GM12864 (cell line): ENCODE measurements at regions not wholly inside any gene's neighbourhood (a gene's known extent, or its start where the extent isn't known, plus 50 kb on each side); places are given as distances from the start of the nearest gene placed in this dataset.
"Not testable (repeated sequence)": the region's sequence is repeated elsewhere in the genome, so short reads cannot be mapped to it uniquely, and the experiment has no call there.

ENCODE experiments used
- DNase-seq: peaks from one replicate; pipeline ENCODE4 v3.0.0-alpha.2; 2011; ENCODE audit warnings: low read depth
- H3K4me3 ChIP-seq: 2 replicates; pipeline ENCODE4 v1.5.1; 2011; ENCODE audit warnings: mild to moderate bottlenecking, low read depth, low read length, control low read depth
- TF ChIP-seq, protein P1 (sequence below): IDR thresholded peaks from 2 replicates; pipeline ENCODE4 v1.5.1; 2011; ENCODE audit warnings: low read depth, mild to moderate bottlenecking, moderate library complexity, low read length, control low read depth, inconsistent platforms; ENCODE audit errors: missing control alignments

DNA sequence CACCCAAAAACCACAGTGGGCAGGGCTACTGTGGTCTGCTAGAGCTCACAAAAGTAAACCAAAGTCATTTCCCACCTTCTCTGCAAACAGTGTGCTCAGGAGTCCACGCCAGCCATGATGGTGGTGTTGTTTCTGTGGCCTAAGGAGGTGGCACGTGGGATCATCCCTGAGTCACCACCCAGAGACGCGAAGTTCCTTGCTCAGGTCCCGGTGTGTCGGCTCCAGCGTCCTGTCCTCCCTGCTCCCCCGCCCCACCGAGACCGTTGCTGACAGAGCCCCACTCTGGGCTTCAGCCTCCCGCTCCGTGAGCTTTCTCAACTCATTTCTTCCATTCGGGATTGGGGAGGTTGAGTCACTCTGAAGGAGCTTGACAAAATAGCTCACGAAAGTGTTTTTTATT lies 118.7 kb downstream of the NPTX2 start:
- H3K4me3 ChIP-seq = no peak overlapping the region
- no peak for DNase-seq
- TF ChIP-seq, protein P1, sequence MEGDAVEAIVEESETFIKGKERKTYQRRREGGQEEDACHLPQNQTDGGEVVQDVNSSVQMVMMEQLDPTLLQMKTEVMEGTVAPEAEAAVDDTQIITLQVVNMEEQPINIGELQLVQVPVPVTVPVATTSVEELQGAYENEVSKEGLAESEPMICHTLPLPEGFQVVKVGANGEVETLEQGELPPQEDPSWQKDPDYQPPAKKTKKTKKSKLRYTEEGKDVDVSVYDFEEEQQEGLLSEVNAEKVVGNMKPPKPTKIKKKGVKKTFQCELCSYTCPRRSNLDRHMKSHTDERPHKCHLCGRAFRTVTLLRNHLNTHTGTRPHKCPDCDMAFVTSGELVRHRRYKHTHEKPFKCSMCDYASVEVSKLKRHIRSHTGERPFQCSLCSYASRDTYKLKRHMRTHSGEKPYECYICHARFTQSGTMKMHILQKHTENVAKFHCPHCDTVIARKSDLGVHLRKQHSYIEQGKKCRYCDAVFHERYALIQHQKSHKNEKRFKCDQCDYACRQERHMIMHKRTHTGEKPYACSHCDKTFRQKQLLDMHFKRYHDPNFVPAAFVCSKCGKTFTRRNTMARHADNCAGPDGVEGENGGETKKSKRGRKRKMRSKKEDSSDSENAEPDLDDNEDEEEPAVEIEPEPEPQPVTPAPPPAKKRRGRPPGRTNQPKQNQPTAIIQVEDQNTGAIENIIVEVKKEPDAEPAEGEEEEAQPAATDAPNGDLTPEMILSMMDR = no peak

DNA sequence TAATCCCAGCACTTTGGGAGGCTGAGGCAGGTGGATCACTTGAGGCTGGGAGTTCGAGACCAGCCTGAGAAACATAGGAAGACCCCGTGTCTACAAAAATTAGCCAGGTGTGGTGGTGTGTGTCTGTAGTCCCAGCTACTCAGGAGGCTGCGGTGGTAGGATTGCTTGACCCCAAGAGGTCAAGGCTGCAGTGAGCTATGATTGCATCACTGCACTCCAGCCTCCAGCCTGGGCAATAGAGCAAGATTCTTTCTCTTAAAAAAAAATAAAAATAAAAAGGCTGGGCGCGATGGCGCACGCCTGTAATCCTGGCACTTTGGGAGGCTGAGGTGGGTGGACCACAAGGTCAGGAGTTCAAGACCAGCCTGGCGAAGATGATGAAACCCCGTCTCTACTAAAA lies 119.4 kb downstream of the NPTX2 start:
- not testable (repeated sequence) for DNase-seq, H3K4me3 ChIP-seq

DNA sequence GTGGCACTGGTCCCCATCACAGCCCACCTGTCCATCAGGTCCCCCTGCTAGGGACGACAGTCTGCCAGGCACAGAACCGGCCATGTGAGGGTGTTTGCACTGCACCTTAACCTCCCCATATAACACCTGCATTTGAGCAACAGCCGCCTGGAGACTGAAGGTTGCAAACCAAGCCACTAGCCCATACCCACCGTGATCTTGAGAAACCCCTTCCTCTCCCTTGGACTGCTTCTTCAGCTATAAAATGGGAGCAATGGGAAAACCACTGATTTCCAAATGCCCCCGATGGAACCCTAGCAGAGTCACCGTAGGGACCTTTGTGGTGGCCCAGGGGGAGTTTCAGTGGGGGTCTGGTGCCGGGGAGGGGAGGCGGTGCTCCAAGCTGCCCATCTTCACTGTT lies 120.1 kb downstream of the NPTX2 start:
- no peak for DNase-seq
- H3K4me3 ChIP-seq = no peak overlapping the region
- TF ChIP-seq, protein P1 = no peak

DNA sequence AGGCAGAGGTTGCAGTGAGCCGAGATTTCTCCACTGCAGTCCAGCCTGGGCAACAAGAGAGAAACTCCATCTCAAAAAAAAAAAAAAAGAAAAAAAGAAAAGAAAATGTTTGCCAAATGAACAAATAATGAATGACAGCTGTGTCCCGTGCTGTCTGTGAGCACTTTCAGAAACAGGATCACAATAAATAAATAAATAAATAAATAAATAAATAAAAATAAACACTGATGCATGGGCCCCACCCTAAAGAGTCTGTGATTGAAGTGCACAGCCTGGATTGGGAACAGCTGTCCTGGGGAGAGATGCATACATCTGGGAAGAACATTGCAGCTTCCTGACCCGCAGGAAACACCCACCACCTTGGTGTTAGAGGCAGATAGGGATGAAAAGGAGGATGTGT lies 123.6 kb downstream of the NPTX2 start:
- TF ChIP-seq, protein P1 = no peak
- no peak for DNase-seq

DNA sequence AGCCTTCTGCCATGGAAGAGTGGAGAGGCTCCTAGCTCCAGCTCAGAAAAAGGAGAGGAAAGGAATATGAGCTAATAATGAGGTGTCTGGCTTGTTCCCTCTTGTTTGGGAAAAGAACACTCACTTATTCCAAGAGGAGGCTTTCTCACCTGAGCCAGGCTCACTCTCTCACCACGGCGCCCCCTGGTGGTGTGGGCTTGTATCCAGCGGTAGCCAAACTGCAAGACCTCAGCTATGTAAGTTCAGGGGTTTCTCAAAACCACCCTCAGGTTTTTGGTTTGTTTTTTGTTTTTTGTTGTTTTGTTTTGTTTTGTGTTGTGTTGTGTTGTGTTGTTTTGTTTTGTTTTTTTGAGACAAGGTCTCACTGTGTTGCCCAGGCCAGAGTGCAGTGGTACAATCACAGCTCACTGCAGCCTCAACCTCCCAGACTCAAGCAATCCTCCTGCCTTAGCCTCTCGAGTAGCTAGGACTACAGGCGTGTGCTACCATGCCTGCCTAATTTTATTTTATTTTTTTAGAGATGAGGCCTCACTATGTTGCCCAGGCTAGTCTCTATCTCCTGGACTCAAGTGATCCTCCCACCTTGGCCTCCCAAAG lies 124.0 kb downstream of the TMEM130 start:
- peak; percentile 34 for DNase-seq
- H3K4me3 ChIP-seq = no peak overlapping the region

More for the DNA sequence above, 123.6 kb downstream of the NPTX2 start:
- H3K4me3 ChIP-seq = no peak overlapping the region

DNA sequence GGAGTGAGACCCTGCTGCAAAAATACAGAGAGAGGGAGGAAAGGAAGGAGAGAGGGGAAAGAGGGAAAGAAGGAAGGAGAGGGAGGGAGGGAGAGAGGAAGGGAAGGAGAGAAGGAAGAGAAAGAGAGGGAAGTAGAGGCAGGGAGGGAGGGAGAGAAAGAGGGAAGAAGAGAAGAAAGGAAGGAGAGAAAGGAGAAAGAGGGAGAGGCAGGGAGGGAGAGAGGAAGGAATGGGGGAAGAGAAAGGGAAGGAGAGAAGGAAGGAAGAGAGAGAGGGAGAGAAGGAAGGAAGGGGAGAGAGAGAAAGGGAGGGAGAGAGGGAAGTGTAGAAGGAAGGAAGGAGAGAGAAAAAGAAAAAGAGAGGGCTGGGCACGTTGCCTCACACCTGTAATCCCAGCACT lies 121.7 kb downstream of the TMEM130 start:
- TF ChIP-seq, protein P1 = no peak
- no peak overlapping the region for H3K4me3 ChIP-seq
- DNase-seq = no peak

More for the DNA sequence above, 124.0 kb downstream of the TMEM130 start:
- TF ChIP-seq, protein P1 = peak; percentile 94

DNA sequence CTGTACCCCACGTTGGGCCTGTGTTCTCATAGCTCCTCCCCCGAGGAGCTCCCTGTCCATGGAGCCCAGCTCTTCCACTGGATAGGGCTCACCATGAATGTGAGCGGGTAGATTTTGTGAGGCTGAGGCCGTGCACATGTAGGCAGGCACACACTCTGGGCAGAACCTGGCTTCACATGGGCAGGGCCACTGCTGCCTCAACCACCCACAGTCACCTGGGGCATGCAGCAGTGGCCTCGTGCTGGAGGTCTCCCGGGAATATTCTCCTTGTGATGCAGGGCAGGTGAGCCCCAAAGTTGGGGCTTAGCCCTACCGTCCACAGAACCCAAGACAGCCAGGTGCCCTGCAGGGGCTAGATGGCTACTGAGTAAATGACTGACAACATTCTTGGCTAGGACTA lies 116.6 kb downstream of the TMEM130 start:
- no peak for DNase-seq
- no peak overlapping the region for H3K4me3 ChIP-seq
- TF ChIP-seq, protein P1 = no peak

DNA sequence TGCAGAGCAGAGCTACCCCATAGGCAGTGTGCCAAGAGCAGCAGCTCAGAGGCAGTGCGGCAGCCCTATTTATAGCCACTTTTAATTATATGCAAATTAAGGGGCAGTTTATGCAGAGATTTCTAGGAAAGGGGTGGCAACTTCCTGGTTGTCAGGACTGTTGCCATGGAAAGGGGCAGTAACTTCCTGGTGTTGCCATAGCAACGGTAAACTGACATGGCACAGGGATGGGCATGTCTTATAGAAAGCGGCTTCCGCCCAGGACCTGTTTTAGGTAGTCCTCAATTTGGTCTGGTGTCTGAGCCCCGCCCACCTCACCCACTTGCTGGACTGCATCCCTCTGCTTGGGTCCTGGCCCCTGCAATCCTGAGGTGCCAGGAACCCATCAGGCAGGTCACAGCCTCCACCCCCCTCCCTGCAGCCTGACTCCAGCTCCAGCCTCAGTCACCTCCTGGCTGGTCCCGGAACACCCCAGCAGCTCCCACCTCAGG lies 115.8 kb downstream of the TMEM130 start:
- TF ChIP-seq, protein P1 = no peak
- H3K4me3 ChIP-seq = no peak overlapping the region
- no peak for DNase-seq
